Ovary (tissue), 3 donors: ENCODE measurements at regions not wholly inside any gene's neighbourhood (a gene's known extent, or its start where the extent isn't known, plus 50 kb on each side); places are given as distances from the start of the nearest gene placed in this dataset.

Experiments
- EP300 ChIP-seq: sonication (generic); formaldehyde crosslinking; IDR thresholded peaks from one replicate; pipeline ENCODE4 v1.6.1; 2017; ENCODE audit warnings: antibody characterized with exemption
- TF ChIP-seq, protein P1 (sequence below), 3 donors: fragments of 450-650 bp in 2 of 3; fragments of 200-600 bp in 1 of 3; IDR thresholded peaks; one replicate each; pipeline versions ENCODE4 v1.5.1 to v1.8.0; 2016 to 2022; ENCODE audit warnings: antibody characterized with exemption in 3 of 3, mild to moderate bottlenecking in 1 of 3
- donor health status: DM: no; HTN: no; CAD: no.

DNA sequence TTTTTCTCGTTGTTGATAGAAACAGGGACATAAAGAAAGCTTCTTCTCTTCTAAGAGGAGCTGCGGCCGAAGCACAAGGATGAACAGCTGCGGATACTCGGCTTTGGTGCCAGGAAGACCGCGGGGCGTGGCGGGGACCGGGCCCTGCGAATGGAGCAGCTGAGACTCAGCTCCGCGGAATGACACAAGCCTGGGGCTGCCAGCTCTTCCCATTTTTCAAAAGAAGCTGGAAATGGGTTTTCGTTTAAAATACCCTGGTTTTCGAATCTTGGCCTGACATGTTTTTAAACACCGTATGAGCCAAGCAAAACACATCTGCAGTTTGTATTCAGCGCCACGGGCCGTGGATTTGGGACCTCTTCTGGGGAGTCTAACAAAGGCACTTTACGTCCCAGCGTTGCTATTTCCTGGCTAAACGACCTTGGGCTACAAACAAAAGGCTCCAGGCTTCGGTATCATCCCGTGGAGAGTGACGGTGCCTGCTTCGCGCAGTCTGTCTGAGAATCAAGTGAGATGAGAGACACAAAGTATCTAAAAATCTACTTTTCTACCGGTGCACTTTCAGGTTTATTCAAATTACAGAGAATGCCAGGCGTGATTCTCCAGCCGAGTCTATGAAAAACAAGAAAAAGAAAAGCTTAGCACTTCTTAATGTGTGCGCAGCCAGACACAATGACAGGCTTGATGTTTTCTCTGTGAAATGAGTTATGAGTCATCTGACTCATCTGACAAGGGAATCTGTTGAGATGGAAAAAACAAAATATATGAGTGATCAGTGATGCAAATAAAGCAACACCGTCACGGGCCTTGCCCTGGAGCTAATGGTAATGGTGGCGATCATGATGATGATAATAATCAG is 114.0 kb upstream of the TMEM132D start:
- no peak for TF ChIP-seq EP300
- TF ChIP-seq, protein P1, sequence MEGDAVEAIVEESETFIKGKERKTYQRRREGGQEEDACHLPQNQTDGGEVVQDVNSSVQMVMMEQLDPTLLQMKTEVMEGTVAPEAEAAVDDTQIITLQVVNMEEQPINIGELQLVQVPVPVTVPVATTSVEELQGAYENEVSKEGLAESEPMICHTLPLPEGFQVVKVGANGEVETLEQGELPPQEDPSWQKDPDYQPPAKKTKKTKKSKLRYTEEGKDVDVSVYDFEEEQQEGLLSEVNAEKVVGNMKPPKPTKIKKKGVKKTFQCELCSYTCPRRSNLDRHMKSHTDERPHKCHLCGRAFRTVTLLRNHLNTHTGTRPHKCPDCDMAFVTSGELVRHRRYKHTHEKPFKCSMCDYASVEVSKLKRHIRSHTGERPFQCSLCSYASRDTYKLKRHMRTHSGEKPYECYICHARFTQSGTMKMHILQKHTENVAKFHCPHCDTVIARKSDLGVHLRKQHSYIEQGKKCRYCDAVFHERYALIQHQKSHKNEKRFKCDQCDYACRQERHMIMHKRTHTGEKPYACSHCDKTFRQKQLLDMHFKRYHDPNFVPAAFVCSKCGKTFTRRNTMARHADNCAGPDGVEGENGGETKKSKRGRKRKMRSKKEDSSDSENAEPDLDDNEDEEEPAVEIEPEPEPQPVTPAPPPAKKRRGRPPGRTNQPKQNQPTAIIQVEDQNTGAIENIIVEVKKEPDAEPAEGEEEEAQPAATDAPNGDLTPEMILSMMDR (IDR thresholded peaks at IDR 0.05) = no peak
